Stomach (tissue), 4 donors: ENCODE measurements at regions not wholly inside any gene's neighbourhood (a gene's known extent, or its start where the extent isn't known, plus 50 kb on each side); places are given as distances from the start of the nearest gene placed in this dataset.

ENCODE experiments used
- CTCF ChIP-seq, 7 experiments: fragments of 450-650 bp in 4 of 7; fragments of 200-600 bp in 3 of 7; sonication (generic) in 3 of 7; IDR thresholded peaks; one replicate each; pipeline ENCODE4 v1.5.1; 2016 to 2019; ENCODE audit warnings: antibody characterized with exemption in 7 of 7, control low read depth in 2 of 7, mild to moderate bottlenecking in 1 of 7
- EP300 ChIP-seq: sonication (generic); formaldehyde crosslinking; IDR thresholded peaks from one replicate; pipeline ENCODE4 v1.6.1; 2017; ENCODE audit warnings: antibody characterized with exemption
- POLR2A ChIP-seq, 4 donors: fragments of 450-650 bp; IDR thresholded peaks; one replicate each; pipeline ENCODE4 v1.6.1; 2016; ENCODE audit warnings: antibody characterized with exemption in 4 of 4, control low read depth in 2 of 4, mild to moderate bottlenecking in 1 of 4, moderate library complexity in 1 of 4
- POLR2AphosphoS5 ChIP-seq, 3 donors: sonication (generic); formaldehyde crosslinking; IDR thresholded peaks; one replicate each; pipeline ENCODE4 v1.6.1; 2016; ENCODE audit warnings: antibody characterized with exemption in 3 of 3

- TF ChIP-seq CTCF (IDR thresholded peaks at IDR 0.05) (no peak), POLR2A (IDR thresholded peaks at IDR 0.05) (no peak), EP300 (no peak), POLR2AphosphoS5 (IDR thresholded peaks at IDR 0.05) (no peak)
These were observed 225.5 kb downstream of the KLF5 start for GRCh38 chr13:73284081-73284874.
